Choroid plexus epithelial cell (primary cell): ENCODE measurements at regions not wholly inside any gene's neighbourhood (a gene's known extent, or its start where the extent isn't known, plus 50 kb on each side); places are given as distances from the start of the nearest gene placed in this dataset.

Experiments used
- DNase-seq: peaks from one replicate; pipeline ENCODE4 v3.0.0-alpha.2; 2010; ENCODE audit warnings: low read depth
- H3K4me3 ChIP-seq: 2 replicates; pipeline ENCODE4 v1.5.1; 2011; ENCODE audit warnings: low read depth, mild to moderate bottlenecking, control low read depth, low read length, moderate library complexity
- CTCF ChIP-seq: conservative IDR thresholded peaks from 2 replicates; pipeline ENCODE4 v1.5.1; 2011; ENCODE audit warnings: low read depth, mild to moderate bottlenecking, control low read depth, inconsistent platforms, low read length, moderate library complexity

- DNase-seq = no peak
- H3K4me3 ChIP-seq = no peak overlapping the region
- TF ChIP-seq CTCF = no peak
Measured at GRCh38 chr6:140590641-140591040, 1216.2 kb upstream of the CITED2 start.

- no peak overlapping the region for H3K4me3 ChIP-seq
- no peak for DNase-seq
- no peak for TF ChIP-seq CTCF
Measured at GRCh38 chr6:140586426-140587061, 1212.1 kb upstream of the CITED2 start.

- no peak for TF ChIP-seq CTCF
- H3K4me3 ChIP-seq = no peak overlapping the region
- no peak for DNase-seq
Measured at GRCh38 chr6:140581601-140582000, 1207.2 kb upstream of the CITED2 start.

- TF ChIP-seq CTCF = no peak
- no peak overlapping the region for H3K4me3 ChIP-seq
- no peak for DNase-seq
Measured at GRCh38 chr6:140579918-140580317, 1205.5 kb upstream of the CITED2 start.

- no peak for DNase-seq
- no peak for TF ChIP-seq CTCF
- no peak overlapping the region for H3K4me3 ChIP-seq
Measured at GRCh38 chr6:140576004-140576555, 1201.6 kb upstream of the CITED2 start.

- DNase-seq = no peak
- TF ChIP-seq CTCF = no peak
- no peak overlapping the region for H3K4me3 ChIP-seq
Measured at GRCh38 chr6:140572867-140573266, 1198.4 kb upstream of the CITED2 start.

GRCh38 chr6:140572129-140572528 is 1197.7 kb upstream of the CITED2 start:
- H3K4me3 ChIP-seq = no peak overlapping the region
- DNase-seq = peak; percentile 91
- no peak for TF ChIP-seq CTCF
